HG03432 (cell line): ENCODE measurements at regions not wholly inside any gene's neighbourhood (a gene's known extent, or its start where the extent isn't known, plus 50 kb on each side); places are given as distances from the start of the nearest gene placed in this dataset.
"Not testable (repeated sequence)": the region's sequence is repeated elsewhere in the genome, so short reads cannot be mapped to it uniquely, and the experiment has no call there.

Experiments
- ATAC-seq: cut with Tn5 transposase; IDR thresholded peaks from one replicate; pipeline ENCODE4 v1.9.1; 2021; ENCODE audit warnings: mild to moderate bottlenecking, moderate library complexity; ENCODE audit not compliant: unreplicated experiment

GRCh38 chr4:120636120-120636630 is 286.4 kb downstream of the PRDM5 start:
- ATAC-seq = no peak

- ATAC-seq = no peak
These were observed 288.7 kb downstream of the PRDM5 start for GRCh38 chr4:120633810-120634209.

DNA sequence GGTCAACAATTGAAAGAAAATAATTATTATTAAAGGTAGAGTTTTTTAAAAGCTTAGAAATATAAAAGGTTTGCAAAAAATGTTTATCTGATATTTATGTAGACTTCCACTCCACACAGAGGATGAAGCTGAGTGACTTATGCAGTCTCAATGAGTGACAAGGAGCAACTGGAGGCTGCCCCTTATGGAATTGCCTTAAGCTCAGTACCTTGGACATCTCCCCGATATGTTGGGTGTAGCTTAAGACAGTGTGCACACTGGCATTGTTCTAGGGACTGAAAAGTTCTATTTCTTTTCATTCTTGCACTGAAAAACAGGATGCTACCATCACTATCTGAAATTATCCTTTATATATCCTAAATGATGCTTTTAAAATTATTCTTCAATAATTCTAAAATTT is 292.1 kb downstream of the PRDM5 start:
- no peak for ATAC-seq

DNA sequence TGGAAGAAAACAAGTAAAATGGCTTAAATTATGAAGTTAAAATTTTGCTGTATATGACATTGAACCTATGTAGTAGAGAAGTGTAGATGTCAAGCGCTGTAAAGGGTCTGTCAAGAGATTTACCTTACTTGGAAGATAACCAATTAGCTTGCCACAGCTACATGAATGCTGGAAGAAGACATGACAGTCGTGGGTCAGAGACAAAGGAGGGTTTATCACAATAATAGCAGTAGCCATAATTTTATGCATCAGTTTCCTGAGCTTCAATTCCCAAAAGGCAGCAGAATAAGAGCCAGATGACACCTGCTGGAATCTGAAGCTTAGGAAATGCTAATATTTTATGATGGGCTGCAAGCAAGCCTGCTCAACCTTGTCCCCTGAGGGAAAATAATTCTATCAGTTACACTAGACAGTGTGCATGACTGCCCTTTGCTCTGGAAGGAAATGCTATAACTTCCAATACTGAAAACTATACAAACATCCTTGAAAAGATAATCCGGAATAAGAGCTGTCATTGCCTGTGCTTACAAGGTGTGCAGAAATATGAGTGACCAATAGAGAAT is 292.9 kb downstream of the PRDM5 start:
- ATAC-seq = no peak

DNA sequence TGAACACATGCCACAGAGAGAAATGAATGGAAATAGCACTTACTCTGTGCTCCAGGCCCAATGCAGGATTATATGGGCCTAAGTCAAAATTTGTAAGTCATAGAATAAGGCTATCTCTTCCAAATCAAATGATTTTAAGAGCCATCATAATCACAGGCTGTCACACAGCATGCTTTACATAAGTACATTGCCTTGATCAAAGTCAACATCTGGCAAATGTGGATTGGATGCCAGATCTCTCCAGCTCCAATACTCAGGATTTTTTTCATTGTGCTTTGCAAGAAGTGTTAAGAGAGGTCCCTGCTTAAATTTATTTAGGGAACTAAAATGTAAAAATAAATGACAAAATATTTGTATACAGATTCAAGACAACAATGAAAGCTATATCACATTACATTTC is 299.9 kb downstream of the PRDM5 start:
- no peak for ATAC-seq

DNA sequence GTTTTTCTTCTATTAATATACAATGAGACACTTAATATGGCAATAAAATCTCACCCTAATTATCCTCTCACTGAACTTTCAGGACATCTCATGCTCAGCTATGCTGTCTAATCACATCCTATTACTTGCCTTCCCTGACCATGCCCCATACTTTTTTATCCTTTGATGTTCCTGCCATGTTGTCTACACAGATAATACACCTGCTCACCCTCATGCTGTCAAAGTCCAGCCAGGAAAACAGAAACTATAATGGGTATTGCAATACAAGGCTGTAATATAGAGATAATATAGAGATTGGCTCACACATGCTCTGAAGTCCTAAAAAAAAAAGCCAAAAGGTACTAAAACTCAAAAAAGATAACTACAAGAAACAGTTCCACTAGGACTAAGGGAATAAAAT is 305.4 kb downstream of the PRDM5 start:
- ATAC-seq = no peak

DNA sequence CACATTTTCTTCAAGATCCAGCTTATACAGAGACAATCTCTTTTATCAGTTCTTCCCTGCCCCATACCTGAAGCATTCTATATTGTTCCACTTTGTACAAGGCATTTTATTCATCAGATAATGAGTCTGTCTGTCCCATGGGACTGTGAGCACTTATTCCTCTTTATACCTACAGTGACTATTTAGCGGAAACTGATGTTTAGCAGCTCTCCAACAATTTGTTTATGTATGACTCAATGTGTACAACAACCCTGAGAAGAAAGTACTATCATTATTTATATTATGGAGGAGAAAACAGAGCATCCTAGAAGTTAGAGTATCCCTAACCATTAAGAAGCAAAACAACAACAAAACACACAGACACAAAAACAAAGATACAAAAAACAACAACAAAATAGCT is 306.5 kb downstream of the PRDM5 start:
- no peak for ATAC-seq

DNA sequence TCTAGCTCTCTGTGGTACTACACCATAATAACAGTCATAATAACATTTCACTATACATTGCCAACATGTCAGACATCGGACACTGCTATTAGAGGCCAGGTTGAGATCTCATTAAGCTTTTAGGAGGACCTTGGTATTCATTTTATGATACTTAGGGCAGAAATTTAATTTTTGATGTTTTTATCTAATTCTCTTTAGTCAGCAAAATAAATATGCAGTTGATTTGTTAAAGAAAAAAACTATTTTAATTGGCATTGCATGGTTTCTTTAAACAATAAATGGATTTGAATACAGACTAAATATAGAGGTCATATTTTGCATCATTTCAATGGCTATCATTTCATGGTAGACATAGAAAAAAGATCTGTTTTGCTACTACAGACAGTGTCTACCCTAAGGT is 308.7 kb downstream of the PRDM5 start:
- ATAC-seq = no peak

- ATAC-seq = no peak
These were observed 311.4 kb downstream of the PRDM5 start for GRCh38 chr4:120611092-120611491.

DNA sequence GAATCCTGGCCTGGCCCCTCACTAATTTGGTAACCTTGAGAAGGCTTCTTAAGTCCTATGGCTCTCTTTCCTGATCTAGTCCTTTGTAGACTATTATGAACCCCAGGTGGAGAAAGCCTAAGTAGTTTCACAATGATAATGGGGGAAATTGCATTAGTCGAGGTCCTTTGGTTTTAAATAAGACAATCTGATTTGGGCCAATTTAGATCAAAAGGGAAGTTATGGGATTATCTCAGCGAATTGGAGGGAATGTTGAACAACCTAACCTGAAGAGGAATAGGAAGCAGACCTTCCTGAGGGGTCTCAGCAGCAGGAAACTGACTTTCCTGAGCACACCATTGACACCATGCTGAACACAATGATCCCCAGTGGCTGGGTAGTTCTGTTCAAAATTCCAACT is 331.5 kb downstream of the PRDM5 start:
- ATAC-seq = no peak

DNA sequence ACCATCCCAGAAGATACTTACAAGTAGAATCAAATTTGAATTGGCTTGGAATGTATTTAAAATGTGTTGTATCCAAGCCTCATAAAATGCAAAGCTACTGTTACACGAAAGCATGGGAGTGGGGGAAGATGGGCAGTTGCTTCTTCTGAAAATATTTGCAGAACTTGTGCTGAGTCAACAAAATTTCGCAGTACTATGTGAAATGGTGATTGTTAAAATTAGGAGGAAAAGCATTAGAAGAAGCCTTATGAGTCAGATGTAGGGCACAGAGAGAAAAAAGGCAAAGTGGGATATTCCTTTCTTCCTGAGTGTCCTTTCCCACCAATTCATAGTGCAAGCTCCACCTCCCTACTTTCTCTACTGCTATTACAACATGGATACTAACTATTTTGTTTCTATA is 332.7 kb downstream of the PRDM5 start:
- ATAC-seq = no peak

DNA sequence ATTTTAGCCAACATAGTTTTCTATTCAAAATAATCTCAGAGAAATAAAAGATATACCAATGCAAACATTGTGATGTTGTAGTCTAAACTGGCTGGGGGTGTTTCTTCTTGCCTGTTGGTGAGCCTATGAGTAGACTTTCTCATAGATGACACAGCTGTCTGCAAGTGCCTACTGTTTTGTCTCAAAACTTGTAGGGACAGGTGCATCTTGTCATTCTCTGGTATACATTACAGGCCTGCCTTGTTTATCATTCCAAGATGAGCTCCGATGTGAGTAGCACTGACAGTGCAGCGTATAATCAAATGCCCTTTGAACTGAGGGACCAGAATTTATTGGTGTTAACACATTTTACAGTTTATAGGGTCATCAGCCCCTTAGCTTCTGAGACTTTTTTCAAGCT is 353.8 kb downstream of the PRDM5 start:
- no peak for ATAC-seq

DNA sequence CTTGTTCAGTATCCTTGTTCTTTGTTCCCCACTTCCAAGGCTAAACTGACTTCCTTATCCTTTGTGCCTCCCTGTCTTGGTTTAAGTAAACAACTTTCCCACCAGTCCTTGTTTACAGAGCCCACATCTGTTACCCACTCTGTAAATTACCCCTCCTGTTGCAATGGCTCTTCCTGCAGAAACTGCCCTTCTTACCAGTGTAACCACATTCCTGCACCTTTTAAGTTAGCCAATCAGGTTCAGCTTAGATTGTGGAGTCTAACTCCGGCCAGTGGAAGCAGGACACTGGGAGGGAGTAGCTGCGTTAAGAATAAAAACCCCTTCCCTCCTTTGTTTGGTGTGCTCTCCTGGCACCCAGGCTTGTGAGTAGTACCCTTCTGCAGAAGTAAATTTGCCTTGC is 360.9 kb downstream of the PRDM5 start:
- no peak for ATAC-seq

DNA sequence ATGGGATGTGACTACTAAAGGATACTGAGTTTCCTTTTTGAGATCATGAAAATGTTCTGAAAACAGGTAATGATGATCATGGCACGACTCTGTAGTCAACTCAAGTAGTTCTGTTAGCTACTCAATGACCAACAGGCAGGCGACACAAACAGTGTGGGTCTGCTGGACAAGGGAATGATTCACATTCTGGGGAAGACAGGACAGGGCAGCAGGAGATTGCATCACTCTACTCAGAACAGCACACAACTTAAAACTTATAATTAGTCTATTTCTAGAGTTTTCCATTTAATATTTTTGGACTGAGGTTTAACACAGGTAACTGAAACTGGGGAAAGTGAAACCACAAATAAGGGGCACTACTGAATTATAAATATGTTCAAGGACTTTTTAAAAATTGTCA is 365.2 kb downstream of the PRDM5 start:
- ATAC-seq = no peak

DNA sequence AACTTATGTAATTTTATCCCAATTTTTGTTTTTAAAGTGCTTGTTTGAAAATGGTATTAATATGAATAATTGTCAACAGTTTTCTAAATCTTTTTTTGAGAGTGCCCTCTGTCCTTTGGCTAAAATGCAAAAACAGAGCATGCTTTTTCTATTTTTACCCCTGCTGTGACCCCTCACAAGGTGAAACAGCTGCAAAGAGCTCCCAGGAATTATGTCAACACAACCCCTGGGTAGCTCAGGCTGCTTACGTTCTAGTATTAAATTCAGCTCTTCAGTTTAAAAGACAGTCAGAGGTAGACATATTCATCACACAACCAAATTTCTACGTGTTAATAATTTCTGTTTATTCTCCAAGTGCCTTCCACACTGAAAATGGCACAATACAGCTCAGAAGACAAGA is 367.5 kb downstream of the PRDM5 start:
- ATAC-seq = no peak

GRCh38 chr4:120554086-120554485 is 368.4 kb downstream of the PRDM5 start:
- no peak for ATAC-seq

DNA sequence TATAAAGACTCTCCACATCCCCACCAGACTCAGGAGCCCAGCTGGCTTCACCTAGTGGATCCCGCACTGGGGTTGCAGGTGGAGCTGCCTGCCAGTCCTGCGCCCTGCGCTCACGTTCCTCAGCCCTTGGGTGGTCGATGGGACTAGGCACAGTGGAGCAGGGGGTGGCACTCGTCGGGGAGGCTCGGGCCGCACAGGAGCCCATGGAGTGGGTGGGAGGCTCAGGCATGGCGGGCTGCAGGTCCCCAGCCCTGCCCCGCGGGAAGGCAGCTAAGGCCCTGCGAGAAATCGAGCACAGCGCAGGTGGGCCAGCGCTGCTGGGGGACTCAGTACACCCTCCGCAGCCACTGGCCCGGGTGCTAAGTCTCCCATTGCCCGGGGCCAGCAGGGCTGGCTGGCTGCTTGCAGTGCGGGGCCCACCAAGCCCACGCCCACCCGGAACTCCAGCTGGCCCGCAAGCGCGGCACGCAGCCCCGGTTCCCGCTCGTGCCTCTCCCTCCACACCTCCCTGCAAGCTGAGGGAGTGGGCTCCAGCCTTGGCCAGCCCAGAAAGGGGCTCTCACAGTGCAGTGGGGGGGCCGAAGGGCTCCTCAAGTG is 371.8 kb downstream of the PRDM5 start:
- not testable (repeated sequence) for ATAC-seq

DNA sequence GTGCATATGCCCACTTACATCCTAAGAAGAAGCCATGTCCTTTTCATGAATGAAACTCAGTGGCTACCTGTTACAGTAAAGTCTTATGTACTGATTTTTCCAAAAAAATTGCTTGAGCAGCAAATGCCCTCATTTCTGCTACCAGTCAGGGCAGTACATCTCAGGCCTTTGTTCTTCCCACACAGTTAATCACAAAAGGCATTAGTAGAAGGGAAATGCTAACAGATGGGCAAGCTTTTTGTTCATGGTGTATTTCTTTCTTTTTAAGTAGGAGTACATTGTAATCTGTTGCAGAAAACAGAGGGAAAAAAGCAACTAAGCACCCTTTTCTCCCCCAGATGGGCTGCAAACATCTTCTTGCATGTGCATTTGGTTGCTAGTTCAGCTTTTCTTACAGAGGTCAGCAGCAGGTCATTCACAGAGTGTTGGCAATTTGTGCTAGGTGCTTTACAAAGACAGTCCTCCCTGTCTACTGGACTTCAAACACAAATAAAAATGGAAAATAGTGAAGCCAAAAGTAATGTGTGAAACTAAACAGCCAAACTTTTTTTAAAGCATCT is 373.4 kb downstream of the PRDM5 start:
- ATAC-seq = no peak

DNA sequence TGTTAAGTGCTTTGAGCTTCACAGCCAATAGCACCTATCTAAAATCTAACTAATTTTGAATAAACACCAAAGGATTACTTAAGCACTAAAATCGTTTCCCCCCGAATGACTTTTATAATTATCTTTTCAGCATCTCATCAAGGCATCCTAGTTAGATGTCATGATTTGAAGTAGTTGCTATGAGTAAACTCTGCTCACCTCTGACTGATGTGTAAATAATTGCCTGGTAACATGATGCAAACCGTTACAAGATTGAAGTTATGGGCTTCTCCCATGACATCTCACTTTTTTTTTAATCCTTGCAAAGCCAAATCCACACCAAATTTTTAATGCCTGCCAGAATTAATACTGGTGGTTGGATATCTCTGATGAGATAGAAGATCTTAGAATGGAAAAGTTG is 377.1 kb downstream of the PRDM5 start:
- ATAC-seq = no peak

DNA sequence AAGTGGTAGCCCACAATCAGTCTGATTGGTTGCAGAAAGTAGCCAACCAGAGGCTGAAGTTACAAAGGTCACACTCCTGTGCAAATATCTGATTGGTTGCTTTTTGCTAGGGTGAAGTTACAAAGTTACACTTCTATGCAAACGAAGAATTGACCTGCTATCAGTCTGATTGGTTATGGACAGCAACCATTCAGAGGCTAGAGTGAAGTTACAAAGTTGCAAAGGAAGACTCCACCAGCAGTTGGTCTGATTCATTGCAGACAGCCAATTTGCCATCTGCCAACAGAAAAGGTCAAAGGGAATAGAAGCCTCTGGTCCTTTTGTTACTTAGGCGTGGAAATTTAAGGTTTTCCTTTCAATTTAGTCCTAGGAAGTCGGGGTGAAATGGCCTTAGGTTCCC is 377.7 kb downstream of the PRDM5 start:
- ATAC-seq = no peak

DNA sequence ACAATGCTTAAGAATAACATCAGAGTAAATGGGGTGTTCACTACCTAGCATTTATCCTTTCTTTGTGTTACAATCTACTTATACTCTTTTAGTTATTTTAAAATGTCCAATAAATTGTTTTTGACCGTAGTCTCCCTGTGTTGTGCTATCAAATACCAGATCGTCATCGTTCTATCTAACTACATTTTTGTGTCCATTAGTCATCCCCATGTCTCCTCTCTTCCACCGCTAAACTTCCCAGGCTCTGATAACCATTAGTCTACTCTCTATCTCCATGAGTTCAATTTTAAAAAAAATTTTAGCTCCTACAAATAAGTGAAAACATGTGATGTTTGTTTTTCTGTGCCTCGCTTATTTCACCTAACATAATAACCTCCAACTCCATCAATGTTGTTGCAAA is 381.9 kb downstream of the PRDM5 start:
- no peak for ATAC-seq

DNA sequence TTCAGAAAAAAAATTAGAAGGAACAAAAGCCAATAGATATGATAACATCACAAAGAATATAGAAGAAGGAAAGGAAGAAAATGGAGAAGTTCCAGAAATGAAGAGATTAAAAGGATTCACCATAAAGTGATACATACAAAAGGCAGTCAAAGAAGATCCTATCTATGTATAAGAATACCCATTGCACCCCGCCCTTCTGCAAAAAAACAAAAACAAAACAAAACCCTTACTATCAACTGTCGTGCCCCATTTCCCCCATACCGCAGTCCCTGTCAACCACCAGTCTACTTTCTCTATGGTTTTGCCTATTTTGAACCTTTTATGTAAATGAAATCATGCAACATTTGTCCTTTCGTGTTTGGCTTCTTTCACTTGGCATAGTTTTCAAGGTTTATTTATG is 385.6 kb downstream of the PRDM5 start:
- no peak for ATAC-seq

- ATAC-seq = no peak
These were observed 394.1 kb downstream of the PRDM5 start for GRCh38 chr4:120528428-120528827.
